Hematopoietic multipotent progenitor cell (in vitro differentiated cells): ENCODE measurements at regions not wholly inside any gene's neighbourhood (a gene's known extent, or its start where the extent isn't known, plus 50 kb on each side); places are given as distances from the start of the nearest gene placed in this dataset.

Experiments used
- DNase-seq, 3 donors: peaks; one replicate each; pipeline ENCODE4 v3.0.0-alpha.2; 2011 to 2015; ENCODE audit warnings: low read depth in 2 of 3, low spot score in 2 of 3

DNA sequence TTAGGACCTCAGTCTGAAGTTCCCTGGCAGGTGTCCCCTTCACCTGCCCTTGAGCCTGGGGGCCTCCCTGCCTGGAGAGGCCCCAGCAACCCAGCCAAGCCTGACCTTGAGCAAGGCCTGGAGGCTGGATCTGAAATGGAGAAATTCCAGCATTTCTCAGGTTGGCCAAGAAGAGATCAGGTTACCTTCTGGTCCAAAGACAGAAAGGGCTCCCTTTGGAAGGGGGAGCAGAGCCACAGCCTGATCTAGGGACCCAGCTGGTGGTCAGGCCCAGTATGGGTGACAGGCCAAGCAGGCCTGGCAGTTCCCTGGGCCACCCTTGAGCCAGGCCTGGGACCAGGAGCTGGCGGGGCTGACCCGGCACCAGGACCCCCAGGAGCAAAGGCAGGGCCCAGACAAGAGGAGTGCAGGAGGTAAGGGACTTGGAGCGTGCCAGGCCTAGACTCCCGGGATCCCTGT lies 82.8 kb downstream of the TNFAIP2 start:
- DNase-seq = no peak

DNA sequence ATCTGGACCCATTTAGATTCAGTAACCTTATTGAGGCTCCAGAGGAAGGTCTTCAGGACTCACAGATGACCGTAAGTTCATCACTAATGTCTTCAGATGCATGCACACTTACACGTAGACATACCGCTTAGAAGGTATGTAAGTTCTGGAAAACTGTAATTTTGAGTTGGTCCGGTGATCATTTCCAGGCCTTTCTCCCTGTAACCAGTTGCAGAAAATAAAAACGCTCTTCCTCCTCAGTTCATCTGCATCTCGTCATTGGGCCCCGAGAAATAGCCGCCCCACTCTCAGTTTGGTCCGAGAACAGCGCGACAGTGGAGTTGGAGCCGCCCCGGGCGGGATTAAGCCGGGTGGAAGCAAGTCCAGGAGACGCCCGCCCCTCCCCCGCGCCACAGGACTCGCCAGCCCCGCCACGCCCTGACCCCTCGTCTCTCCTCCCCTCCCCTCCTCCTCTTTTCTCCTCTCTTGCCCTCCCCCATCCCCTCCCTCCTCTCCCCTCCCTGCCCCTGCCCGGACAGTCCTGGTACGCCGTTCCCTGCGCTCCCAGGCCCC lies 83.7 kb downstream of the TNFAIP2 start:
- no peak for DNase-seq

DNA sequence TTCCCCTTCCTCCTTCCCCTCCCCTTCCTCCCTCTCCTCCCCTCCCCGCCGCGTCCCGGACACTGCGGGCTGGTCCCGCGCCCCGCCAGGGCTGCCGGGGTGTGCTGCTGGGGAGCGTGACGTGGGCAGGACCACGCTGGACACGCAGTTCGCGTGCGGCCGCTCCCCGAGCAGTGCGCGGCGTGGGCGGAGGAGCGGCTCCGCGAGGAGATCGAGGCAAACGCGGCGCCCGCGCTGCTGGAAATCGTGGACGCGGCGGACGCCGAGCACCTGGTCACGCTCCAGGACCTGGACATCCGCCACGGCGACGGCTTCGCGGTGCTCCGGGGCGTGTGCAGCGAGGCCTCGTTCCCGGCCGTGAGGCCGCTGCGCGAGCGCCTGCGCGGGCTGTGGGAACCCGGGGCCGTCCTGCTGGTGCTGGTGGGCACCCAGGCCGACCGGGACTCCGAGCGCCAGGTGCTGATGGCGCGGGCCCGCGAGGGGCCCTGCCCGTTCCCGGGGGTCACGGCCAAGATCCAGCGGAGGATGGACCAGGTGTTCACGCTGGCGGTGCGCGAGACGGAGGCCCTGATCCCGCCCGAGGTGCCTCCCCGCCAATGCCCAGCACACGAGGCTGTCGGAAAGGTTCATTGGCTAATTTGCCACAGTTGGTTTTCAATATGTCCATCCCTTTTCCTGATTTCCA lies 84.3 kb downstream of the TNFAIP2 start:
- no peak for DNase-seq

DNA sequence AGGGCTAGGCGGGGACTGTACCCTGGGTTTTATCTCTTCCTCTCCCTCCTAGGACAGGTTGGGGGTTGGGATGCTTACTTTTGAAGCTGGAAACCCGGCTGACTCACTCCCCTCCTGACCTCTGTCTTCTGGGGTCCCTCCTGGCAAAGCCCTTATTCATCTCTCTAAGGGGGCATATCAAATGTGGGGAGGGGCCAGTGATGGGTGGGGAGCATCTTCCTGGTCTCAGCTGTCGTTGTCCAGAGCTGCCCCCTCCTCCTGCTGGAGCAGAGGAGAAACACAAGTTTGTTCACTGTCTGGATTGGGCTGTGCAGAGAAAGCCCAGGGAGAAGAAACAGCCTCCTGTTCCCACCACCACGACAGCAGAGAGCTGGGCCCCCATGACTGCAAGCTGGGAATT lies 85.8 kb downstream of the TNFAIP2 start:
- DNase-seq = no peak

DNA sequence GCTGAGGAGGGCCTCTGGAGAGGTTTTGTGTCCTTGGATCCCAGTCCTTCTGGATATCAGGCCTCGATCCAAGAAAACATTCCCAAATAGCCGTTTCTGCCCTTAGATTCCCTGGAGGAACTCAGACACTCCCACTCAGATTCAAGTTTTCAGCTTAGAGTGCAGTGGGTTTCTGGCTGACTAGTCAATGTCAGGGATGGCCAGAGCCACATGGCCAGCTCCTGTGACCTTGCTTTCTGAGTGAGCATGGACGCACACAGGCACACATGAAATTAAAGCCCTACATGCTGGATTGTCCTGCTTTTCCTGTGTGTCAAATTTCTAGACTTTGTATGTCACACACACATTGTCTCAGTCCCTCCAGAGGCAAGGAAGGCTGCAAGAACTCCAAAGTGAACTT lies 86.2 kb downstream of the TNFAIP2 start:
- no peak for DNase-seq

DNA sequence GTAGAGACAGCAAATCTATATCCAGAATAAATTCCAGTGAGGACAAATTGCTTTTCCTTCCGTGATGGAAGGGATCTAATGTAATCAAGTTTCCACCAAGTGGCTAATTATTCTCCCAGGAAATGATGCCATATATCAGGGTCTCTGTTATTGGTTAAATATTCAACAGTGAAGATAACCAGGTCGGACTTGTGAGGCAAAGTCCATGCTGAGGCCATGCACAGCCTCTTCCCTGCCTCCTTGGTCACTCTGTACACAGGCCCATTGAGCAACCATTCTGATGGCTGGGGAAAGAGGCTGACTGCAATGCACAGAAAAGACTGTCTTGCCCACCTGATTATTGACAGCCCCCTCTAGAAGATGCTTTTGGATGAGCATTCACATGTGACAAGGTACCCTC lies 90.1 kb downstream of the TNFAIP2 start:
- no peak for DNase-seq

DNA sequence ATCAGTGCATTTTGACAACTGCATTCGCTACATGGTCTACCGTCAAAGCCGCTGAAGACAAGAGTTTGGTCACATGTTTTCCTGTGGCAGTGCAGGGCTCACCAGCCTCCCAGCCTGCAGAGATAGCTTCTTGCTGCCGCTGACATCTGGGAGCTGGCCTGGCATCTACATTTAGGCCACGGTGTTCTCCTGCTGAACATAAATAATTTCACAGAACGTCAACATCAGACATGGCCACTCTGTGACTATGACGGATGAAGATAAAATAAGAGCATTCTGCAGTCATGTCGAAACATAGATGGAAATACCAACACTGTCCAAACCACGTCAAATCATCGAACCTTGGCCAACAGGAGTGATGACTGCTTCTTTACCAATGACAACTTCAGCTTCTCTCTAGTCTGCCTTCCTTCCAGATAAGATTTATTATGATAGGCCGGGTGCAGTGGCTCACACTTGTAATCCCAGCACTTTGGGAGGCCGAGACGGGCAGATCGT lies 91.2 kb downstream of the TNFAIP2 start:
- DNase-seq = no peak

DNA sequence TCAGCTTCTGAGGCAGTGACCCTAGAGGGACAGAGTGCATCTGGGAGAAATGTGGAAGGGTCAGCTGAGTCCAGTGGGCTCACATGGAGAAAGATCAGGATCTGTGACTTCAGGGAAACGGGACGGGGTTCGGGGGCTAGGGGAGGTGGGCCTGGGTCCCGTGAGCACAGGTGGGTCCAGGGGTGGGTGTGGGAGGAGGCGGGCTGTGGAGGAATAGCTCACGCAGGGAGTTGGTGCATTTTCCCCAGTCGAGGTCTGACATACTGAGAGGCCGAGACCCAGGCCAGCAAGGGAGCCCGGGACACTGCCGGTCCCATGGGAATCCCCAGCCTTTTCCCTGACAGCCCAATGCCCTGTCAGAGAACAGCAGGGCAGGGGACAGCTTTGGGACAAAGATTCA lies 93.1 kb downstream of the TNFAIP2 start:
- no peak for DNase-seq

DNA sequence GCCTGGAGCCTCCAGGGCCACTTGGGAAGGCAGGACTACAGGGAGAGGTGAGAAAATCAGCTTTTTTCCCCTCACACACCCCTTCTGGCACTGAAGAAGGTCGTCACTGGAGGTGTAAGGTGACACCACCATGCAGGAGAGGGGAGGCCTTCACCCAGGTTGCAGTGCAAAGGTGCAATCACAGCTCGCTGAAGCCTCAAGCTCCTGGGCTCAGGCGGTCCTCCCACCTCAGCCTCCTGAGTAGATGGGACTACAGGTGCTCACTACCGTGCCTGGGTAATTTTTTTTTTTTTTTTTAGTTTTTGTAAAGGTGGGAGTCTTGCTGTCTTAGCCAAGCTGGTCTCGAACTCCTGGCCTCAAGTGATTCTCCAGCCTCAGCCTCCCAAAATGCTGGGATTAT lies 93.6 kb downstream of the TNFAIP2 start:
- no peak for DNase-seq

DNA sequence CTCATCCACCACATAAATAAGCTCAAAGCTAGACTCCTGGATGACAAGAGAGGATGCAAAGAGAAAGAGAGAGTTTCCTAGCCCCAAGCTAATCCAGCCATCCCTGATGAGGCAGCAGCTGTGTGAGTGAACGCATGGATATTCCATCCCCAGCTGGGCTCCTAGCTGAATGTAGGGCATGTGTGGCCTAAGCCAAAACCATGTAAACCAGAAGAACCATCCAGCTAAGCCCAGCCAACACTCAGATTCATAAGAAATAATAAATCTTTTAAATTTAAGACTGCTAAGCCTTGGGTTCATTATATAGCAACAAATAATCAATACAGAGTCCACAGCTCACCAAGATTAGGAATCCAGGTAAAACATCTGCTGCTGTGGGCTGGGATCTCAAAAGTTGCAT lies 94.3 kb downstream of the TNFAIP2 start:
- DNase-seq = no peak

DNA sequence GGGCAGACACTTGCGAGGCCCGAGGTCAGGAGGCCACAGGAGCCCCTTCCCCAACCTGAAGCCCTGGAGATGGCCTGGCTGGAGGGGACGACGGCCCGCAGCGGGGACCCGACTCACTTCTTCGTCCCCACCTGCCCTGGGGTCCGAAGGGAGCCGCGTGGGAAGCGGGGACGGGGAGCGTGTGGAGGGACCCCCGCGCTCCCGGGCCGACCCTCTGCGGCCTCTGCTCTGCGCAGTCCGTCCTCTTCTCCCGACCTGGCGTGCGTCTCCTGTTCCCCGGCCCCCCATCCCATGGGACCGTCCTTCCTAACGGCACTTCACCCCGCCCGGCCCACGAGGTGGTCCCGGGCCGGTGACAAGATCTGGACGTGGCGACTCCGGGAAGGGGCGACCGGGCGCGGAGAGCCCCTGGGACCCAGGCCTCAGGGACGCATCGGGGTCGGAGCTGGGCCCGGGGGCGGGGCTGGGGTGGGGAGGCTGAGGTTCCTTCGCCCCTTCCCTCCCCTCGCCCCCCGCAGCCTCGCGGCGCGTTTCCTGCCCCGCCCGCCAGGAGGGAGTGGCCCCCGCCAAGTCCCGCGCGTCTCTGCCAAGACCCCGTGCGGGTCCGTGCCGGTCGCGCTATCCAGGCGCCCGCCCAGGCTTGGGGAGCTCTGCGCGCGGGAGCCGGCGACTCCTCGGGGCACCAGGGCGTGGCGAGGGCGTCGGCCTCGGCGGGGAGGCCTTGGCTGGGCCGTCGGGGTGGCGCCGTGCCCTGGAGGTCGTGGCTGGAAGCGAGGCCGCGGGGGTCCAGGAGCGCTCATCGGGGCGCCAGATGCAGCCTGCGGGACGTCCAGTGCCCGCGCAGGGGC lies 97.1 kb downstream of the TNFAIP2 start:
- DNase-seq = peak in 1 of 3 donors; percentile 28

DNA sequence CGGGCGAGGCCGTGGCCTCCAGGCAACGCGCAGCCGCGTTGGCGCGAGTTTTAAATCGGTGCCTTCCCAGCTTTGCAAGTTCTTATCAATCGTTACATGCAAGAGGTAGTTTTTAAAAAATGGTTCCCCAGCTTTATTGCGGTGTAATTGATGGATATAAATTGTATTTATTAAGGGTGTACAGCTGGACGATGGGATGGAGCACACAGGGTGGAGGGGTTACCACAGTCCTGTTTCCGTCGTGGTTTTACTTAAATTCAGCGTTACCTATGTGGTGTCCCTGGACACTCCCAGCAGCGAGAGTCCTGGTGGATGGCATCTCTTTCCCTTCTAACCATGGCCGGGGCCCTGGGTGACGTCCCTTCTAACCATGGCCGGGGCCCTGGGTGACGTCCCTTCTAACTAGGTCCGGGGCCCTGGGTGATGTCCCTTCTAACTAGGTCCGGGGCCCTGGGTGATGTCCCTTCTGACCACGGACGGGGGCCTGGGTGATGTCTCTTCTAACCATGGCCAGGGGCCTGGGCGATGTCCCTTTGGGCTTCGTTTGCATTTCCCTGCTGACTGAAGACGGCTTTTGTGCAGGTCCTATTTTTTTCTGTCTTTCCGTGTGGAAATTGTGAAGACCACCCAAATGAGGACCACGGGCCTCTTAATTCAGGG lies 97.9 kb downstream of the TNFAIP2 start:
- DNase-seq = no peak

DNA sequence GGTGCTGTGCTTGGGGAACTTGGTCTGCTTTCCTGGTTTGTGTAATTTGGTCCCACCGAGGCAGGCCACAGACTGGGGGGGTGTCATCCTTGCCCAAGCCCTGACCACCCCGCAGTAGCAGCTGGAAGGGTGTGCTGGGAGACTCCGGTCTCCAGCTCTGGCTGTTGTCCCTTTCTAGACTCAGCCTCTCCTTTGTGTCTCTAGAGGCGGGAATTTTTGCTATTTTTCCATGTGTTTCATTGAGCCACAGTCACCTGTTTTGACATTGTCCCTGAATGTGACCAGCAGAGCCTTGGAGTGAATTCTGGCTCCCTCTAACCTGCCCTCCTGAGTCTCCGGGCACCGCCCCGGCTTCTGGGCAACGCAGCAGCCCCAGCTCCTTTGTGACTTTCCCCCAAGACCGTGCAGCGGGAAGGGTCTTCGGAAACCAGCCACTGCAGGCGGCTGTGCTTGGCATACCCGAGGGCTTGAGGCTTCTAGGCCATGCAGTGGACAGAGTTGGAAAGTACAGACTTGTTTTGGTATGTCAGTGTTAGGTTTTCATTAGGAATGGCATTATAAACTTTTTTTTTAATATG lies 98.6 kb downstream of the TNFAIP2 start:
- DNase-seq = no peak

DNA sequence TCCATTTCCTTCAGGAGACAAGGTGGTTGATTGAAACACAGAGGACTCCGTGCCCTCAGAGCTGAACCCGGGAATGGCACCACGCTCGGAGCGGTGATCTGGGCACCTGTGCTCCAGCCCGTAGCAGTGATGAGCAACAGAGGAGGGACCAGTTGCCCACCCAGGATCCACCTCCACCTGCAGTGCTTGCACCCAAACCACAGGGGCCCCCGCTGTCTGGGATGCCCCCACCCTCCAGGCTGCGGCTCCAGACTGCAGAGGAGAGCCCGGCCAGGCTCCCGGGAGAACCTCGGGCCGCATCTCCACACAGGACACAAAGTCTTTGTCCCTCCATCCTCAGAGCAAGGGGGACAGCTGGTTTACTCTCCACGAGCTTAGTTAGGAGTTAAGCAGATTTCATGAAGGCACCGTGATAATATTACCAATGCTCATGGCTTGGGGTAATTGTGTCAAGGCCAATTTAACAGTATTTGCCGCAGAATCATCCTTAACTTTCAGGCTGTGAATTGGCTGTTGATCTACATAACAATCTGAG lies 100.6 kb downstream of the TNFAIP2 start:
- DNase-seq = no peak

DNA sequence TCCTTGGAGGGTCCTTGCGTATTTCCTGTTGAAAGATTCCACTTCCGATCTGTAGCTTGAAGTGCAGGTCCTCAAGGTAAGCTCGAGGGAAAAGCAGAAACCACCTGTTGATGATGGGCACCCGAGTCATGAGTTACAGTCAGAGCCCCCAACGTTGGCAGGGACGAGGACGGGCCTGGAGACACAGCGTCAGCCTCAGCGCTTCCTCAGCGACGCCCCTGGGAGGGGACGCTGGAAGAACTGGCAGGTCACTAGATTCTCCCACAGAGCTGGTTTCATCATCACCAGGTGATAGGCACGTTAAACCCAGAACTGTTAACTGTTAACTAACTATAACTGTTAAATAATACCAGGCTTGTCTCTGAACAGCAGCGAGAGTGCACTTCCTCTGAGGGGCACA lies 101.8 kb downstream of the TNFAIP2 start:
- no peak for DNase-seq

DNA sequence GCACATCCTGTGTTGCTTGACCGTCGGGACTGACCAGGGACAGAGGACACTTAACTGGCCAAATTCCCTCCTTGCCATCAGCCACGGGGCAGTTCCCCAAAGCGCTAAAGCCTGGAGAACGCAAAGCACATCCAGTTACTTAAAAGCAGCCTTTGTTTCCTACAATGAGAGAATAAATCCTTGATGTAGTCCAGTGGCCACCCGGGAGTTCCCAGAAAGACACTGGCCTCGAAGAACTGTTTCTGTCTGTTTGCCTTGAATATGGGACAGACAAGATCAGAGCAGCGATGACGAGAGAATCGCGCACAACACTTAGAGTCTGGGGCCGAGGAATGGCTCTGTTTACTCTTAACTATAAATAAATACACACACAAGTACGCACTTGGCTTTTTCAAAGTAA lies 102.2 kb downstream of the TNFAIP2 start:
- no peak for DNase-seq

DNA sequence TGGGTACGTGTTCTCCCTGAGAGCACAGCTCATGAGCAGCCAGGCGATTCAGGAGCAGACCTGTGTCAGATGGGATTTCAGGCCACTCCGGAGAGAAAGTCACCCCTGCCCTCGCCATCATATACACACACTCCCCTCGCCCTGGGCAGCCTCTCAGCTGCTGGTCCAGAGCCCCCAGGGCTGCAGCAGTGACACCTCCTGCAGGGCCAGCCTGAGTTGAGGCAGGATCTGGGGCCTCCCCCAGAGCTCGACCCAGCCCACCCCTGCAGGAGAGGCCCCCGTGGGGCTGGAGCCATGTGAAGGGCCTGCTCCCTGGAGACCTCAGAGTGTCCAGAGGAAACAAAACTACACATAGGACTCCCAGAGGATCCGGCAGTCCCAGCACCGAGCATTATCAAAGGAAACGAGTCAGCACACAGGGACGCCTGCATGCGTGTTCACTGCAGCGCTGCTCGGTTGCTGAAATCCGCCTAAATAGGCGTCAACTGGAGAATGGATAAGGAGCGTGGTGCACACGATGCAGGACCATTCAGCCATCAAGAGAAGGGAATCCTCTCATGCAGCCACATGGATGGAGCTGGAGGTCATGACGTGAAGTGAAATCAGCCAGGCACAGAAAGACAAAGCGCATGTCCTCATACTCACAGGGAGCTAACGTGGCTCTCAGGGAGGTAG lies 104.0 kb downstream of the TNFAIP2 start:
- no peak for DNase-seq

DNA sequence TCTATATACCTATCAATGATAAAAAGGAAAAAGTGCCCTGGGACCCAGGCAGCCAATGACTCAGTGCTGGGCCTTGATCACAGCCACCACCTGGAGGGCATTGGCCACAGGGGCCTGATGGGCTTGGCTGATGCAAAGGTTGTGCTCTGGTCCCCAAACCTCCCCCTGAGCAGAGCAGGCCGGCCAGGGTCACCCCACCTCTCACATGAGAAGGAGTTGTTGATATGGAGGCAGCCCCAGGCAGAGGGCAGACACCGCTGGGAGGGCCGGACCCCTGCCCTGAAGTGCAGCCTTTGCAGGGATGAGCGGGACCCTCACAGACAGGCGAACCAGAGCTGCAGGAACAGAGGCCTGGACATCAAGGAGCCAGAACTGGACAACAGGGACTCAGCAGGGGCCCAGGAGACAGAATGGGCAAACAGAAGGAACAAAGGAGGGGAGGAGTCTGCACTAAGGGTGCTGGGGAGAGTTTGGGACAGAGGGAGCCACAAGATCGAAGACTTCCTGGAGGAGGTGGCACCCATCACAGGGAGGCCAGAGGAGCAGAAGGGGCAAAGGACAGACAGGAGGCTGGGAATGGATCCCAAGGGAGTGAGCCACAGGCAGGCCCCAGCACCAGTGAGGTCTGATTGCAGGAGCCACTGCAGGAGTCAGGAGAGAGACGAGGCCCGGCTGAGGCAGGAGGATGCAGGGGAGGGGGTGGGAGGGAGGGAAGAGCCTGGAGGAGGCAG lies 105.0 kb downstream of the TNFAIP2 start:
- DNase-seq = no peak

DNA sequence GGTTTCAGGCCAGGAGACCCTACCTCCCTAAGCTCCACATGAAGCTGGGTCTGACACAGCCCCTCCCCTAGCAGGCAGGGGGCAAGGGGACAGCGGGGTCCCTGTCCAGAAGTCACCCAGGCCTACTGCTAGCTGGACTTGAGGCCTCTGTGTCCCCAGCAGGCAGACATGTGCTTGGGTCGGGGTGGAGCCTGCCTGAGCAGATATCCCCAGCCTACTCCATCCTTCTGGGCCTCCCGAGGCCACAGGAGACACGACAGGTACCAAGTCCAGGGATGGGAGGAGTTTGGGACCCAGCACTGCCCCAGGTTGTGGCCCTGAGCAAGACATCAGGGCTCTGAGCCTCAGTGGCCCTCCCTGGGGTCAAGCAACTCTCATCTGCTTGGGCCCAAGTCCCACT lies 105.2 kb upstream of the EIF5 start:
- DNase-seq = no peak
